HCT116 (cell line): ENCODE measurements at regions not wholly inside any gene's neighbourhood (a gene's known extent, or its start where the extent isn't known, plus 50 kb on each side); places are given as distances from the start of the nearest gene placed in this dataset.
"Not testable (repeated sequence)": the region's sequence is repeated elsewhere in the genome, so short reads cannot be mapped to it uniquely, and the experiment has no call there.

Experiments
- ATAC-seq: fragments of 200-7000 bp; cut with Tn5 transposase; 2 replicates; pipeline ENCODE4 v1.9.1; 2020; ENCODE audit warnings: mild to moderate bottlenecking, moderate library complexity
- BruUV-seq: library from RNA; stranded (reverse); fragments of 400-500 nt; replicated peaks from 2 replicates; lab custom pipeline; 2021; lab: Mats Ljungman, UMichigan
- CTCF ChIA-PET: fragments of 300-600 bp; sonication (Branson Sonifier 250); formaldehyde crosslinking; loops from one replicate; lab custom pipeline; 2021; ENCODE audit warnings: antibody characterized with exemption; lab: Charles Lee
- POLR2A ChIA-PET: fragments of 300-600, 350-600 bp; sonication (Branson Sonifier 250); formaldehyde crosslinking; loops from one replicate; lab custom pipeline; 2021; ENCODE audit warnings: antibody characterized with exemption; lab: Charles Lee
- RAD21 ChIA-PET, 2 experiments: fragments of 300-600 bp; sonication (Branson Sonifier 250); formaldehyde crosslinking; loops; one replicate each; lab custom pipeline; 2023; ENCODE audit warnings: low total read pairs in 2 of 2; ENCODE audit not compliant: uncharacterized antibody in 2 of 2, unreplicated experiment in 2 of 2, low non-redundant PET in 1 of 2; lab: Charles Lee
- DNase-seq: peaks from one replicate; pipeline ENCODE4 v3.0.0-alpha.2; 2010; ENCODE audit warnings: low read depth, low spot score
- H2AFZ ChIP-seq: fragments of 200-600 bp; shearing (Covaris generic), sonication (generic); 2 replicates; pipeline ENCODE4 v1.6.1; 2017; ENCODE audit warnings: low read depth, mixed run types, mixed read lengths, antibody characterized with exemption, low read length; ENCODE audit not compliant: poor library complexity, severe bottlenecking
- H3K27ac ChIP-seq: 2 replicates; pipeline ENCODE4 v1.5.1; 2012; ENCODE audit warnings: low read depth, low read length
- H3K27me3 ChIP-seq: fragments of 200-600 bp; sonication (generic); 2 replicates; pipeline ENCODE4 v1.6.1; 2016; ENCODE audit warnings: mixed run types, low read length, mixed read lengths; ENCODE audit not compliant: insufficient read depth
- H3K36me3 ChIP-seq, 2 experiments: fragments of 200-500 bp in 1 of 2; fragments of 200-600 bp in 1 of 2; sonication (Bioruptor generic) in 1 of 2; sonication (generic) in 1 of 2; 2 replicates each; pipeline versions ENCODE4 v1.5.1 to v1.6.1; 2014 to 2016; ENCODE audit warnings: low read length in 2 of 2, inconsistent platforms in 1 of 2, mixed read lengths in 1 of 2, mixed run types in 1 of 2; ENCODE audit not compliant: insufficient read depth in 2 of 2, control insufficient read depth in 1 of 2
- H3K4me1 ChIP-seq, 2 experiments: fragments of 200-600 bp in 1 of 2; sonication (generic) in 1 of 2; 2 replicates each; pipeline versions ENCODE4 v1.5.1 to v1.6.1; 2012 to 2017; ENCODE audit warnings: low read length in 2 of 2, inconsistent platforms in 1 of 2, mild to moderate bottlenecking in 1 of 2, mixed read lengths in 1 of 2, mixed run types in 1 of 2, moderate library complexity in 1 of 2; ENCODE audit not compliant: insufficient read depth in 2 of 2, control insufficient read depth in 1 of 2
- H3K4me2 ChIP-seq: fragments of 200-600 bp; sonication (generic); 2 replicates; pipeline ENCODE4 v1.6.1; 2017; ENCODE audit warnings: mixed run types, low read length, mixed read lengths
- H3K4me3 ChIP-seq, 2 experiments: fragments of 200-600 bp in 1 of 2; sonication (generic) in 1 of 2; replicated peaks in 1 of 2; 2 replicates each; pipeline ENCODE4 v1.5.1; 2011 to 2016; ENCODE audit warnings: low read length in 2 of 2, control low read depth in 1 of 2, low read depth in 1 of 2, mild to moderate bottlenecking in 1 of 2, mixed read lengths in 1 of 2, mixed run types in 1 of 2
- H3K79me2 ChIP-seq: fragments of 200-600 bp; sonication (generic); 2 replicates; pipeline ENCODE4 v1.6.1; 2017; ENCODE audit warnings: mild to moderate bottlenecking, mixed run types, low read length, moderate library complexity, mixed read lengths; ENCODE audit not compliant: insufficient read depth
- H3K9ac ChIP-seq: fragments of 200-600 bp; sonication (generic); 2 replicates; pipeline ENCODE4 v1.6.1; 2016; ENCODE audit warnings: low read length, mixed read lengths
- H3K9me2 ChIP-seq: fragments of 200-600 bp; sonication (generic), shearing (Covaris generic); 2 replicates; pipeline ENCODE4 v1.6.1; 2017; ENCODE audit warnings: mixed run types, mild to moderate bottlenecking, moderate library complexity; ENCODE audit not compliant: insufficient read depth
- H3K9me3 ChIP-seq, 2 experiments: fragments of 200-500 bp in 1 of 2; fragments of 200-600 bp in 1 of 2; sonication (Bioruptor generic) in 1 of 2; sonication (generic) in 1 of 2; 2 replicates each; pipeline ENCODE4 v1.6.1; 2014 to 2017; ENCODE audit warnings: low read length in 2 of 2, mixed read lengths in 2 of 2, inconsistent platforms in 1 of 2, low read depth in 1 of 2, mild to moderate bottlenecking in 1 of 2, mixed run types in 1 of 2, moderate library complexity in 1 of 2; ENCODE audit not compliant: control insufficient read depth in 1 of 2, insufficient read depth in 1 of 2
- H4K20me1 ChIP-seq: fragments of 200-600 bp; sonication (generic), shearing (Covaris generic); 2 replicates; pipeline ENCODE4 v1.6.1; 2017; ENCODE audit warnings: mixed run types, mild to moderate bottlenecking, moderate library complexity; ENCODE audit not compliant: insufficient read depth
- ATF3 ChIP-seq: IDR thresholded peaks from 2 replicates; pipeline ENCODE4 v1.6.1; 2012
- CEBPB ChIP-seq: IDR thresholded peaks from 2 replicates; pipeline ENCODE4 v1.6.1; 2012; ENCODE audit warnings: low read depth
- ELF1 ChIP-seq: IDR thresholded peaks from 2 replicates; pipeline ENCODE4 v1.6.1; 2012; ENCODE audit warnings: low read depth, borderline replicate concordance
- FOSL1 ChIP-seq: IDR thresholded peaks from 2 replicates; pipeline ENCODE4 v1.6.1; 2012; ENCODE audit warnings: low read depth
- POLR2A ChIP-seq: IDR thresholded peaks from 2 replicates; pipeline ENCODE4 v1.7.0; 2011; ENCODE audit warnings: borderline replicate concordance; ENCODE audit not compliant: insufficient read depth, insufficient read length; ENCODE audit errors: extremely low read depth
- POLR2AphosphoS5 ChIP-seq: IDR thresholded peaks from 2 replicates; pipeline ENCODE4 v1.6.1; 2011; ENCODE audit warnings: mild to moderate bottlenecking, low read depth, low read length, moderate library complexity
- RAD21 ChIP-seq: IDR thresholded peaks from 2 replicates; pipeline ENCODE4 v1.6.1; 2012; ENCODE audit warnings: low read depth, mild to moderate bottlenecking
- REST ChIP-seq: IDR thresholded peaks from 2 replicates; pipeline ENCODE4 v1.6.1; 2012; ENCODE audit warnings: low read depth
- SIN3A ChIP-seq: IDR thresholded peaks from 2 replicates; pipeline ENCODE4 v1.6.1; 2012; ENCODE audit warnings: low read depth
- SRF ChIP-seq: IDR thresholded peaks from 2 replicates; pipeline ENCODE4 v1.6.1; 2012; ENCODE audit warnings: low read depth
- ZFX ChIP-seq: fragments of 450-650 bp; IDR thresholded peaks from 2 replicates; pipeline ENCODE4 v1.6.1; 2017
- intact Hi-C: fragments of 100-400 bp; cut with micrococcal nuclease; formaldehyde crosslinking; loops from 2 replicates; pipeline ENCODE4 v1.10.0; 2022

GRCh38 chr11:86144846-86145245 lies 76.0 kb upstream of the PICALM start:
- no peaks in the 10 kb centered on the region for H4K20me1 ChIP-seq
- ATAC-seq (no peak), DNase-seq (no peak)
- intact Hi-C loops, result no loop called here
- H3K36me3 ChIP-seq, result no peaks in the 10 kb centered on the region
- ChIA-PET RAD21 (no interaction called here), POLR2A (no interaction called here), CTCF (interaction anchor here (1.5 kb wide), 1 partner anchor 103 kb away, joined by 3 read pairs; no protein-coding TSS in a partner anchor)
- no peaks in the 10 kb centered on the region for H3K9me2 ChIP-seq
- TF ChIP-seq POLR2A, result no peak
- TF ChIP-seq CEBPB, result no peak
- no peak for TF ChIP-seq POLR2AphosphoS5
- TF ChIP-seq RAD21, result no peak
- no peak for TF ChIP-seq FOSL1
- TF ChIP-seq SRF, result no peak
- no peak for TF ChIP-seq REST
- no peak for TF ChIP-seq ELF1
- no peak for TF ChIP-seq SIN3A
- TF ChIP-seq ATF3, result no peak
- no peak for TF ChIP-seq ZFX
- H3K79me2 ChIP-seq, result no peaks in the 10 kb centered on the region
- no TSS peak for BruUV-seq
- no peak overlapping the region for H3K4me3 ChIP-seq
- H3K9ac ChIP-seq, result no peak overlapping the region
- H3K9me3 ChIP-seq, result no peaks in the 10 kb centered on the region
- no peaks in the 10 kb centered on the region for H3K4me1 ChIP-seq
- no peak overlapping the region for H3K27ac ChIP-seq
- no peaks in the 10 kb centered on the region for H3K27me3 ChIP-seq
- H3K4me2 ChIP-seq, result no peak overlapping the region
- H2AFZ ChIP-seq, result no peak overlapping the region

- H3K9ac ChIP-seq, RAD21 ChIA-PET, DNase-seq, H2AFZ ChIP-seq, BruUV-seq, H3K4me1 ChIP-seq, ATAC-seq, H3K27me3 ChIP-seq, H3K9me3 ChIP-seq, H3K4me2 ChIP-seq, CTCF ChIA-PET, H3K9me2 ChIP-seq, POLR2A ChIA-PET, H4K20me1 ChIP-seq, H3K4me3 ChIP-seq, H3K36me3 ChIP-seq, intact Hi-C loops, H3K27ac ChIP-seq, H3K79me2 ChIP-seq: not testable (repeated sequence)
These were observed 75.2 kb upstream of the PICALM start for GRCh38 chr11:86144087-86144486.
